DMS153 treated with DMSO at 0.1 percent for 48 hours (cell line): ENCODE measurements at regions not wholly inside any gene's neighbourhood (a gene's known extent, or its start where the extent isn't known, plus 50 kb on each side); places are given as distances from the start of the nearest gene placed in this dataset.
"Not testable (repeated sequence)": the region's sequence is repeated elsewhere in the genome, so short reads cannot be mapped to it uniquely, and the experiment has no call there.

ENCODE experiments used
- DNase-seq: peaks from one replicate; lab custom pipeline; 2025; ENCODE audit not compliant: unreplicated experiment; lab: John Stamatoyannopoulos, UW

- DNase-seq: no peak
These were observed 340.1 kb downstream of the EIPR1 start for GRCh38 chr2:3037196-3038194.

- DNase-seq: no peak
These were observed 341.0 kb downstream of the EIPR1 start for GRCh38 chr2:3036432-3037125.

GRCh38 chr2:3035385-3036050 lies 342.1 kb downstream of the EIPR1 start:
- DNase-seq: no peak

- no peak for DNase-seq
These were observed 342.8 kb downstream of the EIPR1 start for GRCh38 chr2:3034856-3035255.

GRCh38 chr2:3034396-3034795 lies 343.2 kb downstream of the EIPR1 start:
- DNase-seq: no peak

- DNase-seq: no peak
These were observed 344.3 kb downstream of the EIPR1 start for GRCh38 chr2:3033315-3033714.

- not testable (repeated sequence) for DNase-seq
These were observed 346.8 kb downstream of the EIPR1 start for GRCh38 chr2:3030791-3031190.

GRCh38 chr2:3025984-3026383 lies 351.6 kb downstream of the EIPR1 start:
- DNase-seq: no peak

- DNase-seq: no peak
These were observed 352.4 kb downstream of the EIPR1 start for GRCh38 chr2:3025261-3025660.

- no peak for DNase-seq
These were observed 353.1 kb downstream of the EIPR1 start for GRCh38 chr2:3024401-3024935.

- no peak for DNase-seq
These were observed 354.1 kb downstream of the EIPR1 start for GRCh38 chr2:3023531-3023930.

- no peak for DNase-seq
These were observed 354.7 kb downstream of the EIPR1 start for GRCh38 chr2:3022841-3023372.

- no peak for DNase-seq
These were observed 355.9 kb downstream of the EIPR1 start for GRCh38 chr2:3021720-3022119.

- no peak for DNase-seq
These were observed 367.6 kb downstream of the EIPR1 start for GRCh38 chr2:3010001-3010400.

GRCh38 chr2:3009483-3009882 lies 368.1 kb downstream of the EIPR1 start:
- DNase-seq: no peak

- no peak for DNase-seq
These were observed 368.6 kb downstream of the EIPR1 start for GRCh38 chr2:3009005-3009404.

GRCh38 chr2:3008561-3008960 lies 369.1 kb downstream of the EIPR1 start:
- no peak for DNase-seq

GRCh38 chr2:3007135-3007534 lies 370.5 kb downstream of the EIPR1 start:
- DNase-seq: no peak

- DNase-seq: no peak
These were observed 371.6 kb downstream of the EIPR1 start for GRCh38 chr2:3005859-3006501.
